GM19043 (cell line): ENCODE measurements at regions not wholly inside any gene's neighbourhood (a gene's known extent, or its start where the extent isn't known, plus 50 kb on each side); places are given as distances from the start of the nearest gene placed in this dataset.

Experiments
- ATAC-seq: cut with Tn5 transposase; IDR thresholded peaks from one replicate; pipeline ENCODE4 v1.9.1; 2021; ENCODE audit warnings: low read depth; ENCODE audit not compliant: unreplicated experiment

GRCh38 chr17:14779241-14779640, 478.4 kb downstream of the HS3ST3B1 start:
- no peak for ATAC-seq

- ATAC-seq, result no peak
Observed at GRCh38 chr17:14777291-14777690, 476.4 kb downstream of the HS3ST3B1 start.

DNA sequence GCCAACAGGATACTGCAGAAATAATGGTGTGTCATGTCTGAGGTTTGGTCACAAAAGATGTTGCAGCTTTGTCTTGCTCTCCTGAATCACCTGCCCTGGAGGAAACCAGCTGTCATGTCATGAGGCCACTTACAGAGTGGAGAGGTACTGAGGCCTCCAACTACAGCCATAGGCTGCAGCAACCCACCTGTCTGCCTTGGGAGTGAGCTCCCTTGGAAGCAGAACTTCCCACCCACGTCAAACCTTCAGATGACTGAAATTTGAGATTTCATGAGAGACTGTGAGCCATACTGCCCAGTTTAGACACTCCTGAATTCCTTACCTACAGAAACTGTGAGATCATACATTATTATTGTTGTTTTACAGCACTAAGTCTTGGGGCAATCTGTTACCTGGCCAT, 475.9 kb downstream of the HS3ST3B1 start:
- no peak for ATAC-seq

DNA sequence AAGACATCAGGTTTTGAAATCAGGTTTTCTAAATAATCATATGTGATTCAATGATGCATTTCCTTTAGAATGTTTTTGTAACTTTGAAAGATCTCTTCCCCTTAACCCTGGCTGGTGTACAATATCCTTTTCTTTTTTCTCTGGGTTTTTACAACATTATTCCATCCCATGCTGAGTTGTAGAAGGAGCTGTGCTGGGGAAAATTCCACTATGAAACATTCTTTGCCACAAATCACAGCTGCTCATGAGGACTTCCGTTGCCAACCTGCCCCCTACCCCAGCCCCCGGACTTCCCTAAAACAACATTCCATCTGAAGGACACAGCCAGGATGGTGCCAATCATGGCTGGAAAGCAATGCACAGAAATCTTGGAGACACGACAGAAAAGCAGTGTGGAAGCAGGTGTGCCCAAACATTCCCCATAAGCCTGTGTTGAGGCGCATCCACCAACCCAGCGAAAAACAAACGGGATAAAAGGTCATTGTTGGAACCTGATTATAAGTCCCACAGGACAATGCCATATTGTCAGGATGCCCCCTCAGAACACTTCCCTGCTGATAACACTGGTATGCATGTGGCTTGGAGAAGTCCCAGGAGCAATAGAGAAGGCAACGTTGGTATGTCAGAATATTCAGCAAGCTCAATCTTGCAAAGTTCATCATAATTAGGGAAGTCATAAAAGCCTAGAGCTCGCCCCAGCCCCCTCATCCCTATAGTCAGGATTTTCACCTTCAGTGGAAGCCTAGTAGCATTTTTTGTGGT, 475.0 kb downstream of the HS3ST3B1 start:
- ATAC-seq, result no peak

- ATAC-seq, result no peak
Observed at GRCh38 chr17:14774774-14775173, 473.9 kb downstream of the HS3ST3B1 start.

- no peak for ATAC-seq
Observed at GRCh38 chr17:14772776-14773175, 471.9 kb downstream of the HS3ST3B1 start.

- no peak for ATAC-seq
Observed at GRCh38 chr17:14771543-14771942, 470.7 kb downstream of the HS3ST3B1 start.

DNA sequence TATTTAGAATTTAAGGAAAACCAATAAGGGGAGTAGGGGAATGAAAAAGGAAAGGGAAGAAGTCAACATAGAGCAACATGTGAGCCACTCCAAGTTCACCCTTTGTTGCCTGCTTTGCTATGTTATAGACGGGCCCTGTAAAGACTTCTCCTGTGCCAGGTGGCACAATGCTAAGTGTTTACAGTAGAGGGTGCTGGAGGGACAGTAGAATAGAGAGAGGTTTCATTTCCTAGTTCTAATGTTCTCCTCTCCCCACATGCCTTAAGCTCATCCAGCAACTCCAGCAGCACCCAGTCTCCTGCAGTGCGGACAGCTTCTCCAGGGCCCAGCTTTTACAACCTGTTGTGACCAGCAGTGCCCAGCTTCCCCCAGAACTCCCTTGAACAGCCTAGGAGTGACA, 468.0 kb downstream of the HS3ST3B1 start:
- no peak for ATAC-seq

GRCh38 chr17:14762736-14763479, 462.0 kb downstream of the HS3ST3B1 start:
- ATAC-seq, result no peak

DNA sequence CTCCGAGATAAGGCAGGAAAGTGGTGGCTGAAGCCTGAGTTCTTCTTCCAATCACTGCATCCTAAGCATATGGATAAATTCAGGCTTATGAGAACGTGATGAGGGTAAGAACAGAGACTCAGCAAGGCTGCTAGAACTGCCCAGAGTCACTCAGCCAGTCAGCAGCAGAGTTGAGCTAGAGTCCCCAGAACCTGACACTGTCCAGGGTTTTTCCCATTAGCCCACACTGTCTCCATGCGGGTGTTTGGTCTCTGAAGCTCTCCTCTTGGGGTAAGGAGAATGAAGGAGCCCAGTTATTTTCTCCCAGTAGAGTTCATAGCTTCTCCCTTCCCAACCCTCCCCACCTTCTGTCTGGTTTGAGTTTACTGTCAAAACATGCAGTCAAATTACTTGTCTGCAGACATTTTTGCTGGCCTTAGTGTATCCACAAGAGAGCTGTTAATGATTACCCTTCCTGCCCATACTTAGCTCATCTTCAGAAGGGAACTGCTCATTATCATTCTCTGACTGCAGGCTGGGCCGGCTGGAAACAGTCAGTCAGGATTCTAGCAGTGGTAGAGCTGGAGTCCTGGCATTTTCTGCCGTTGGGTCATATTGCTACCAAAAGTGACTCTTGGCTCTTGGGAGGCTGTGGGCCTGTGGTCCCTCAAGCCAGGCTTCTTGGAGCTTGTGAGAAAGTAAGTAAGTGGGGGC, 460.0 kb downstream of the HS3ST3B1 start:
- ATAC-seq, result peak; percentile 56

GRCh38 chr17:14760212-14760611, 459.3 kb downstream of the HS3ST3B1 start:
- no peak for ATAC-seq

GRCh38 chr17:14759325-14759724, 458.4 kb downstream of the HS3ST3B1 start:
- no peak for ATAC-seq

DNA sequence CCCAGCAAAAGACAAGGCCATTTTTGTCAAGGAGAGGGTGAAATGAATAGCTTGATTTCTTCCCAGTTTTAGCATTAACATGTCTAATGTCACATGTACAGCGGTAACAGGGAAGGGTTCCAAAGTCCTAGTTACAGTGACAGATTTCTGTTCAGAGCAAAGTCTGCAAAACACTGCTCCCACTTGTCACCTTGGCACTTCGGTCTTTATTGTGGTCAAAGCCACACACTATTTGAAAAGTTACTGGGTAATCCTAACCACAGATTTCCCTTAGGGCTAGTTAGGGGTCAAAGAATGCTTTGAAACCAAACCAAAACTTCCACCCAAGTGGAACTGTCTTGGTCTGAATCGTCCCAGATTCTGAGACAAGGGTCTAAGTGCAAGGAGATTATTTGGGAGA, 455.6 kb downstream of the HS3ST3B1 start:
- ATAC-seq, result no peak

- no peak for ATAC-seq
Observed at GRCh38 chr17:14755002-14755401, 454.1 kb downstream of the HS3ST3B1 start.

DNA sequence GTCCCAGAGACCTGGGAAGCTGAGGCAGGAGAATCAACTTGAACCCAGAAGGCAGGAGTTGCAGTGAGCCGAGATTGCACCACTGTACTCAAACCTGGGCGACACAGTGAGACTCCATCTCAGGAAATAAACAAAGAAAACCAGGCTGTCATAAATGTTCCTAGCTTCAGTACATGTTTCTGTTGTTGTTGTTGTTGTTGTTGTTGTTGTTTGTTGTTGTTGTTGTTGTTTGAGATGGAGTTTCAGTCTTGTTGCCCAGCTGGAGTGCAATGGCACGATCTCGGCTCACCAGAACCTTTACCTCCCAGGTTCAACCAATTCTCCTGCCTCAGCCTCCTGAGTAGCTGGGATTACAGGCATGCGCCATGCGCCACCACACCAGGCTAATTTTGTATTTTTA, 452.5 kb downstream of the HS3ST3B1 start:
- no peak for ATAC-seq

- no peak for ATAC-seq
Observed at GRCh38 chr17:14752011-14752410, 451.1 kb downstream of the HS3ST3B1 start.

- ATAC-seq, result no peak
Observed at GRCh38 chr17:14750866-14751265, 450.0 kb downstream of the HS3ST3B1 start.

DNA sequence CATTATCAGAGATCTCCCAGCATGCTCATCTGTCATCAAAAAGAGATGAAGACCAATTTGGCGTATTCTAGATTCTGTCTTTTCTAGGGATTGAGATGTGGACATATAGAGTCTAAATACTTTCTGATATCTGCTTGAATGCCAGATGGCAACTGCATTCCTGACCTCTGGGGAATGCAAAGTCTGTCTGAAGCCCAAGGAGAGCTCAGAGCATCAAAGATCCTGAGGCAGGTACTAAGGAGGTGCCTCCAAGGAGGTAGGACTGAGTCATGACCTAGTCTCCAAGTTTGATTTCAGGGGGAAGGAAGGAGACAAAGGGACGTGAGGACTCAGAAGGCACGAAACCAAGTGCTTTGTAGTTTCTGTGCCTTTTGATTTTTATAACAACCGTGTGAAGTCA, 448.4 kb downstream of the HS3ST3B1 start:
- no peak for ATAC-seq

GRCh38 chr17:14748036-14748710, 447.3 kb downstream of the HS3ST3B1 start:
- no peak for ATAC-seq

DNA sequence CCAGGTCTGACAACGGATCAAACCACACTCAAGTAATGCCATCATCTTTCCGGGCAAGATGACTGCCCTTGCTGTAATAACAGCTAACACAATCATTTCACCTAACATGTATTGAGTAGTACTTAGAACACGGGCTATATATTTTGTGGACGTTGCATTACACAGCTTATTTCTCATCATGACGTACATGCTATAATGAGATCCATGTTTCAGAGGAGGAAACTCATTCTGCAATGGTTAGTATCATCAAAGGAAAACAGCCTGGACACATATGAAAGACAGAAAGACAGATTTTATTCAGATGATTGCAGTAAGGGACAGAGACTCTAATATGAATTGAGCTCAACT, 446.7 kb downstream of the HS3ST3B1 start:
- no peak for ATAC-seq
